HCT116 (cell line): ENCODE measurements at regions not wholly inside any gene's neighbourhood (a gene's known extent, or its start where the extent isn't known, plus 50 kb on each side); places are given as distances from the start of the nearest gene placed in this dataset.

Experiments used
- ATAC-seq: fragments of 200-7000 bp; cut with Tn5 transposase; 2 replicates; pipeline ENCODE4 v1.9.1; 2020; ENCODE audit warnings: mild to moderate bottlenecking, moderate library complexity
- BruUV-seq: library from RNA; stranded (reverse); fragments of 400-500 nt; replicated peaks from 2 replicates; lab custom pipeline; 2021; lab: Mats Ljungman, UMichigan
- CTCF ChIA-PET: fragments of 300-600 bp; sonication (Branson Sonifier 250); formaldehyde crosslinking; loops from one replicate; lab custom pipeline; 2021; ENCODE audit warnings: antibody characterized with exemption; lab: Charles Lee
- POLR2A ChIA-PET: fragments of 300-600, 350-600 bp; sonication (Branson Sonifier 250); formaldehyde crosslinking; loops from one replicate; lab custom pipeline; 2021; ENCODE audit warnings: antibody characterized with exemption; lab: Charles Lee
- RAD21 ChIA-PET, 2 experiments: fragments of 300-600 bp; sonication (Branson Sonifier 250); formaldehyde crosslinking; loops; one replicate each; lab custom pipeline; 2023; ENCODE audit warnings: low total read pairs in 2 of 2; ENCODE audit not compliant: uncharacterized antibody in 2 of 2, unreplicated experiment in 2 of 2, low non-redundant PET in 1 of 2; lab: Charles Lee
- DNase-seq: peaks from one replicate; pipeline ENCODE4 v3.0.0-alpha.2; 2010; ENCODE audit warnings: low read depth, low spot score
- H2AFZ ChIP-seq: fragments of 200-600 bp; shearing (Covaris generic), sonication (generic); 2 replicates; pipeline ENCODE4 v1.6.1; 2017; ENCODE audit warnings: low read depth, mixed run types, mixed read lengths, antibody characterized with exemption, low read length; ENCODE audit not compliant: poor library complexity, severe bottlenecking
- H3K27ac ChIP-seq: 2 replicates; pipeline ENCODE4 v1.5.1; 2012; ENCODE audit warnings: low read depth, low read length
- H3K27me3 ChIP-seq: fragments of 200-600 bp; sonication (generic); 2 replicates; pipeline ENCODE4 v1.6.1; 2016; ENCODE audit warnings: mixed run types, low read length, mixed read lengths; ENCODE audit not compliant: insufficient read depth
- H3K36me3 ChIP-seq, 2 experiments: fragments of 200-500 bp in 1 of 2; fragments of 200-600 bp in 1 of 2; sonication (Bioruptor generic) in 1 of 2; sonication (generic) in 1 of 2; 2 replicates each; pipeline versions ENCODE4 v1.5.1 to v1.6.1; 2014 to 2016; ENCODE audit warnings: low read length in 2 of 2, inconsistent platforms in 1 of 2, mixed read lengths in 1 of 2, mixed run types in 1 of 2; ENCODE audit not compliant: insufficient read depth in 2 of 2, control insufficient read depth in 1 of 2
- H3K4me1 ChIP-seq, 2 experiments: fragments of 200-600 bp in 1 of 2; sonication (generic) in 1 of 2; 2 replicates each; pipeline versions ENCODE4 v1.5.1 to v1.6.1; 2012 to 2017; ENCODE audit warnings: low read length in 2 of 2, inconsistent platforms in 1 of 2, mild to moderate bottlenecking in 1 of 2, mixed read lengths in 1 of 2, mixed run types in 1 of 2, moderate library complexity in 1 of 2; ENCODE audit not compliant: insufficient read depth in 2 of 2, control insufficient read depth in 1 of 2
- H3K4me2 ChIP-seq: fragments of 200-600 bp; sonication (generic); 2 replicates; pipeline ENCODE4 v1.6.1; 2017; ENCODE audit warnings: mixed run types, low read length, mixed read lengths
- H3K4me3 ChIP-seq, 2 experiments: fragments of 200-600 bp in 1 of 2; sonication (generic) in 1 of 2; replicated peaks in 1 of 2; 2 replicates each; pipeline ENCODE4 v1.5.1; 2011 to 2016; ENCODE audit warnings: low read length in 2 of 2, control low read depth in 1 of 2, low read depth in 1 of 2, mild to moderate bottlenecking in 1 of 2, mixed read lengths in 1 of 2, mixed run types in 1 of 2
- H3K79me2 ChIP-seq: fragments of 200-600 bp; sonication (generic); 2 replicates; pipeline ENCODE4 v1.6.1; 2017; ENCODE audit warnings: mild to moderate bottlenecking, mixed run types, low read length, moderate library complexity, mixed read lengths; ENCODE audit not compliant: insufficient read depth
- H3K9ac ChIP-seq: fragments of 200-600 bp; sonication (generic); 2 replicates; pipeline ENCODE4 v1.6.1; 2016; ENCODE audit warnings: low read length, mixed read lengths
- H3K9me2 ChIP-seq: fragments of 200-600 bp; sonication (generic), shearing (Covaris generic); 2 replicates; pipeline ENCODE4 v1.6.1; 2017; ENCODE audit warnings: mixed run types, mild to moderate bottlenecking, moderate library complexity; ENCODE audit not compliant: insufficient read depth
- H3K9me3 ChIP-seq, 2 experiments: fragments of 200-500 bp in 1 of 2; fragments of 200-600 bp in 1 of 2; sonication (Bioruptor generic) in 1 of 2; sonication (generic) in 1 of 2; 2 replicates each; pipeline ENCODE4 v1.6.1; 2014 to 2017; ENCODE audit warnings: low read length in 2 of 2, mixed read lengths in 2 of 2, inconsistent platforms in 1 of 2, low read depth in 1 of 2, mild to moderate bottlenecking in 1 of 2, mixed run types in 1 of 2, moderate library complexity in 1 of 2; ENCODE audit not compliant: control insufficient read depth in 1 of 2, insufficient read depth in 1 of 2
- H4K20me1 ChIP-seq: fragments of 200-600 bp; sonication (generic), shearing (Covaris generic); 2 replicates; pipeline ENCODE4 v1.6.1; 2017; ENCODE audit warnings: mixed run types, mild to moderate bottlenecking, moderate library complexity; ENCODE audit not compliant: insufficient read depth
- CBX3 ChIP-seq: IDR thresholded peaks from 2 replicates; pipeline ENCODE4 v1.6.1; 2012; ENCODE audit warnings: low read depth
- CEBPB ChIP-seq: IDR thresholded peaks from 2 replicates; pipeline ENCODE4 v1.6.1; 2012; ENCODE audit warnings: low read depth
- CTCF ChIP-seq, 3 experiments: fragments of 200-600 bp in 1 of 3; sonication (generic) in 1 of 3; IDR thresholded peaks in 2 of 3; conservative IDR thresholded peaks in 1 of 3; 2 replicates each; pipeline ENCODE4 v1.5.1; 2012 to 2017; ENCODE audit warnings: low read depth in 2 of 3, low read length in 2 of 3, antibody characterized with exemption in 1 of 3, borderline replicate concordance in 1 of 3, control low read depth in 1 of 3, mild to moderate bottlenecking in 1 of 3, mixed read lengths in 1 of 3, mixed run types in 1 of 3, moderate library complexity in 1 of 3; ENCODE audit not compliant: insufficient read depth in 1 of 3
- EGR1 ChIP-seq: IDR thresholded peaks from 2 replicates; pipeline ENCODE4 v1.6.1; 2012; ENCODE audit warnings: low read depth
- ELF1 ChIP-seq: IDR thresholded peaks from 2 replicates; pipeline ENCODE4 v1.6.1; 2012; ENCODE audit warnings: low read depth, borderline replicate concordance
- EZH2 ChIP-seq: fragments of 200-600 bp; sonication (generic); IDR thresholded peaks from 2 replicates; pipeline ENCODE4 v1.6.1; 2017; ENCODE audit warnings: antibody characterized with exemption, mixed run types
- EZH2phosphoT487 ChIP-seq: fragments of 200-600 bp; IDR thresholded peaks from 2 replicates; pipeline ENCODE4 v1.6.1; 2018; ENCODE audit warnings: antibody characterized with exemption, borderline replicate concordance
- FOSL1 ChIP-seq: IDR thresholded peaks from 2 replicates; pipeline ENCODE4 v1.6.1; 2012; ENCODE audit warnings: low read depth
- SP1 ChIP-seq: IDR thresholded peaks from 2 replicates; pipeline ENCODE4 v1.6.1; 2012; ENCODE audit warnings: low read depth
- SRF ChIP-seq: IDR thresholded peaks from 2 replicates; pipeline ENCODE4 v1.6.1; 2012; ENCODE audit warnings: low read depth
- TCF7L2 ChIP-seq: IDR thresholded peaks from 2 replicates; pipeline ENCODE4 v1.7.0; 2011; ENCODE audit warnings: borderline replicate concordance, inconsistent platforms; ENCODE audit not compliant: insufficient read depth, insufficient read length; ENCODE audit errors: extremely low read depth
- YY1 ChIP-seq: IDR thresholded peaks from 2 replicates; pipeline ENCODE4 v1.6.1; 2011; ENCODE audit warnings: low read length, low read depth, moderate library complexity, mild to moderate bottlenecking; ENCODE audit not compliant: insufficient replicate concordance; ENCODE audit errors: extremely low read depth
- ZBTB33 ChIP-seq: IDR thresholded peaks from 2 replicates; pipeline ENCODE4 v1.6.1; 2011; ENCODE audit warnings: mild to moderate bottlenecking, low read length, moderate library complexity; ENCODE audit not compliant: insufficient replicate concordance; ENCODE audit errors: extremely low read depth
- ZFX ChIP-seq: fragments of 450-650 bp; IDR thresholded peaks from 2 replicates; pipeline ENCODE4 v1.6.1; 2017
- ZNF274 ChIP-seq: fragments of 200-500 bp; sonication (Bioruptor generic); IDR thresholded peaks from 2 replicates; pipeline ENCODE4 v1.6.1; 2014; ENCODE audit warnings: mild to moderate bottlenecking, low read depth, low read length, inconsistent platforms
- intact Hi-C: fragments of 100-400 bp; cut with micrococcal nuclease; formaldehyde crosslinking; loops from 2 replicates; pipeline ENCODE4 v1.10.0; 2022

DNA sequence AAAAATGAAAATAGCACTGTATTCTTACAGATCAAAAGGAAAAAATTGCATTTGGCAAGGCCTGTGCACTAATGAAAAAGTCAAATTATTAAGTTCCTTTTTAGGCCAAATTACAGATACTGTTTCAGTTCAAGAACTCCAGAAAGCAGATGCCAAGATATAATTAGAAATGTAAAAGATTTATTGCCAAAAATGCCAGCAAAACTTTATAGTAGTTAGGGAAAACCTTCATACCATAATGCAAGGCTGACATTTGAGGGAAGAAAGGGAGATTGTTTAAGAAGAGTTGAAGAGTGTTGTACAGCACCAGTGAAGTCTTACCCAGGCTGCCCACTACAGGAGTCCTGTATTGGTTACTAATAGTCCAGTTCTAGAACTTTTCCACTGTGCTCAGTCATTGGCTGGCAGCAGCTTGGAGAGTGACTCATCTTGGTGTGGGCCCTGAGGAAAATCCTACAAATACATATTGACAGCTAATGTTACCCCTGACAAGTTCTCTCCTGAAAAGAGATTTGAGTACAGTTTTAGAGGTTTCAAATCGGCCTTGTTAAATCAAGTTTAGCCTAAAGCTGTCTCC is 600.4 kb downstream of the C12orf50 start:
- RAD21 ChIA-PET = no interaction called here
- no peak overlapping the region for H2AFZ ChIP-seq
- no peak for DNase-seq
- no peaks in the 10 kb centered on the region for H3K27me3 ChIP-seq
- CTCF ChIA-PET = no interaction called here
- no peak overlapping the region for H3K4me2 ChIP-seq
- no TSS peak for BruUV-seq
- POLR2A ChIA-PET = no interaction called here
- H3K36me3 ChIP-seq = no peaks in the 10 kb centered on the region
- H3K9ac ChIP-seq = no peak overlapping the region
- H4K20me1 ChIP-seq = no peaks in the 10 kb centered on the region
- no peak overlapping the region for H3K27ac ChIP-seq
- H3K4me1 ChIP-seq = peaks cover 0 to 5% of the 10 kb centered on the region in 2 experiments; a peak in 2 of 4 replicates
- no peak for TF ChIP-seq EGR1
- TF ChIP-seq ZFX = no peak
- 0 out of 2 replicates have a peak, but pooled peaks have one; percentile 16 for TF ChIP-seq FOSL1
- no peak for TF ChIP-seq CEBPB
- no peak for TF ChIP-seq TCF7L2
- TF ChIP-seq ZNF274 = no peak
- no peak for TF ChIP-seq ZBTB33
- TF ChIP-seq, all 23 proteins: peak for 1
- Histone ChIP-seq H3K9me2 (no peaks in the 10 kb centered on the region), H3K9me3 (peaks cover 0 to 7% of the 10 kb centered on the region in 2 experiments; a peak in 1 of 4 replicates), H3K4me3 (no peak overlapping the region), H3K79me2 (no peaks in the 10 kb centered on the region)
- ATAC-seq = no peak
- intact Hi-C loops = no loop called here

GRCh38 chr12:87427770-87428169 is 601.4 kb downstream of the C12orf50 start:
- ChIA-PET POLR2A (no interaction called here), CTCF (no interaction called here), RAD21 (no interaction called here)
- Histone ChIP-seq H3K4me1 (peaks cover 0 to 5% of the 10 kb centered on the region in 2 experiments; a peak in 2 of 4 replicates), H3K9ac (no peak overlapping the region), H3K9me3 (peaks cover 0 to 7% of the 10 kb centered on the region in 2 experiments; a peak in 1 of 4 replicates), H3K27ac (no peak overlapping the region), H3K9me2 (no peaks in the 10 kb centered on the region), H3K4me2 (no peak overlapping the region), H3K36me3 (no peaks in the 10 kb centered on the region), H3K79me2 (no peaks in the 10 kb centered on the region), H2AFZ (no peak overlapping the region), H4K20me1 (no peaks in the 10 kb centered on the region), H3K4me3 (no peak overlapping the region), H3K27me3 (no peaks in the 10 kb centered on the region)
- no TSS peak for BruUV-seq
- ATAC-seq (no peak), DNase-seq (no peak)
- intact Hi-C loops = no loop called here
- no peak for TF ChIP-seq YY1
- TF ChIP-seq EGR1 = no peak
- no peak for TF ChIP-seq EZH2phosphoT487
- TF ChIP-seq ELF1 = no peak
- TF ChIP-seq SRF = no peak
- no peak for TF ChIP-seq CEBPB
- TF ChIP-seq CBX3 = no peak
- TF ChIP-seq EZH2 = no peak
- TF ChIP-seq CTCF (IDR thresholded peaks at IDR 0.05 in 2 of 3, conservative IDR thresholded peaks at IDR 0.05 in 1 of 3; ENCODE audit: borderline replicate concordance in 1 of 3, insufficient read depth in 1 of 3, low read depth in 2 of 3, low read length in 2 of 3) = no peak
- no peak for TF ChIP-seq SP1
